ENCODE measurements at regions not wholly inside any gene's neighbourhood (a gene's known extent, or its start where the extent isn't known, plus 50 kb on each side); places are given as distances from the start of the nearest gene placed in this dataset.

DNA sequence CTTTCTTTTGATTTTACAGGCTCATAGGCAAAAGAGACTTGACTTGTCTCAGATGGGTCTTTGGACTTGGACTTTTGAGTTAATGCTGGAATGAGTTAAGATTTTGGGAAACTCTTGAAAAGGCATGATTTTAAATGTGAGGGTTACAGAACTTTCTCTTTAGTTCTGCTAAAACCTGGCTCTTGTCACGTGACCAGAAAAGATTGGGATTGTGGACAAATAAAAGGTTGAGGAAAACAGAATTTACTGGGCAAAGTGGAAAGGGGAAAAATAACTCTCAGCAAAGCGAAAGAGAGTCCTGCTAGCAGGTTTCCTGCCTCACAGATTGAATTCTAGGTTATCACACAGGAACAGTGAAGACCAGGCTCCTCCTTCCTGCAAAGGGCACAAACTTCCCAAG, 114.0 kb downstream of the SPANXN4 start:
- Histone ChIP-seq H3K14ac (replicated peaks; ENCODE audit: low read depth, low read length) (no peak overlapping the region), H3K79me1 (ENCODE audit: low read depth in 1 of 2, low read length in 2 of 2) (no peaks in the 10 kb centered on the region), H3K4me1 (ENCODE audit: control insufficient read depth, insufficient read depth, low read length) (no peaks in the 10 kb centered on the region), H2BK15ac (ENCODE audit: low read depth, low read length) (no peak overlapping the region), H4K20me1 (ENCODE audit: insufficient read depth, low read length) (no peaks in the 10 kb centered on the region), H3K36me3 (ENCODE audit: control insufficient read depth, insufficient read depth, low read length) (no peaks in the 10 kb centered on the region), H3K4me3 (ENCODE audit: insufficient read depth, low read depth, low read length) (no peak overlapping the region), H3K9me1 (ENCODE audit: insufficient read depth, low read length) (no peaks in the 10 kb centered on the region), H3K4ac (ENCODE audit: low read depth, low read length) (no peak overlapping the region), H2AK5ac (ENCODE audit: low read depth, low read length) (no peak overlapping the region), H2AK9ac (replicated peaks; ENCODE audit: low read depth, low read length, poor library complexity) (no peak overlapping the region), H2BK5ac (ENCODE audit: low read depth, low read length, poor library complexity, severe bottlenecking) (no peak overlapping the region), H3K9me3 (ENCODE audit: control insufficient read depth, insufficient read depth, low read length) (0 out of 2 replicates have a peak, but pooled peaks cover 2% of the 10 kb centered on the region), H4K91ac (ENCODE audit: insufficient read depth, low read depth, low read length) (no peak overlapping the region), H3K56ac (ENCODE audit: extremely low read depth, insufficient read depth, low read length) (no peak overlapping the region), H3K4me2 (ENCODE audit: low read depth, low read length) (no peak overlapping the region), H3K27me3 (ENCODE audit: control insufficient read depth, insufficient read depth, low read length) (no peaks in the 10 kb centered on the region), H3K23ac (ENCODE audit: low read depth, low read length) (no peak overlapping the region), H4K5ac (ENCODE audit: low read depth, low read length) (no peak overlapping the region), H4K8ac (ENCODE audit: low read depth in 2 of 2, low read length in 2 of 2) (no peak overlapping the region), H3K9ac (ENCODE audit: low read depth, low read length) (no peak overlapping the region), H3K27ac (ENCODE audit: insufficient read depth, low read length) (no peak overlapping the region), H2AFZ (replicated peaks; ENCODE audit: low read length, poor library complexity) (no peak overlapping the region), H2BK20ac (ENCODE audit: low read depth, low read length) (no peak overlapping the region), H3K18ac (ENCODE audit: low read depth, low read length) (no peak overlapping the region), H2BK120ac (ENCODE audit: low read depth, low read length) (no peak overlapping the region)
- POLR2A ChIA-PET (ENCODE audit: unreplicated experiment) = no interaction called here
- in situ Hi-C loops (cut with MboI; ENCODE audit: low sequenced_read_pairs) (no loop called here), intact Hi-C loops (cut with micrococcal nuclease) (no loop called here), dilution Hi-C loops (cut with HindIII; ENCODE audit: low sequenced_read_pairs, unreplicated experiment) (no loop called here)
- ATAC-seq (ENCODE audit: low read depth) (no peak), DNase-seq (no peak)
- CTCF ChIA-PET = no interaction called here
- no TSS peak for BruUV-seq (replicated peaks)
- no CpG with 5 or more reads among the region's 2 CpGs for WGBS, 2 experiments (ENCODE audit: extremely low coverage in 2 of 2, insufficient read length in 1 of 2)
- TF ChIP-seq MAZ (IDR thresholded peaks at IDR 0.05; ENCODE audit: borderline replicate concordance, low read depth, low read length) = no peak
- TF ChIP-seq FOS (IDR thresholded peaks at IDR 0.05; ENCODE audit: low read depth, low read length) = no peak
- TF ChIP-seq BHLHE40 (IDR thresholded peaks at IDR 0.05; ENCODE audit: low read depth, low read length) = no peak
- no peak for TF ChIP-seq RAD21 (IDR thresholded peaks at IDR 0.05; ENCODE audit: low read length)
- TF ChIP-seq POLR2A (IDR thresholded peaks at IDR 0.05; ENCODE audit: low read depth, low read length) = no peak
- no peak for TF ChIP-seq SMC3 (IDR thresholded peaks at IDR 0.05; ENCODE audit: low read depth, low read length)
- no peak for TF ChIP-seq NFE2L2 (IDR thresholded peaks at IDR 0.05; ENCODE audit: low read depth, low read length)
- TF ChIP-seq, protein P1, sequence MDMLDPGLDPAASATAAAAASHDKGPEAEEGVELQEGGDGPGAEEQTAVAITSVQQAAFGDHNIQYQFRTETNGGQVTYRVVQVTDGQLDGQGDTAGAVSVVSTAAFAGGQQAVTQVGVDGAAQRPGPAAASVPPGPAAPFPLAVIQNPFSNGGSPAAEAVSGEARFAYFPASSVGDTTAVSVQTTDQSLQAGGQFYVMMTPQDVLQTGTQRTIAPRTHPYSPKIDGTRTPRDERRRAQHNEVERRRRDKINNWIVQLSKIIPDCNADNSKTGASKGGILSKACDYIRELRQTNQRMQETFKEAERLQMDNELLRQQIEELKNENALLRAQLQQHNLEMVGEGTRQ (IDR thresholded peaks at IDR 0.05; ENCODE audit: low read depth, low read length) = no peak
- TF ChIP-seq RFX5 (IDR thresholded peaks at IDR 0.05; ENCODE audit: low read depth, low read length) = no peak
- no peak for TF ChIP-seq CEBPB (IDR thresholded peaks at IDR 0.05; ENCODE audit: low read depth, low read length)
- TF ChIP-seq MAFK (IDR thresholded peaks at IDR 0.05; ENCODE audit: low read depth, low read length) = no peak
- TF ChIP-seq CHD1 (IDR thresholded peaks at IDR 0.05; ENCODE audit: low read depth, low read length) = no peak
- TF ChIP-seq, protein P2, sequence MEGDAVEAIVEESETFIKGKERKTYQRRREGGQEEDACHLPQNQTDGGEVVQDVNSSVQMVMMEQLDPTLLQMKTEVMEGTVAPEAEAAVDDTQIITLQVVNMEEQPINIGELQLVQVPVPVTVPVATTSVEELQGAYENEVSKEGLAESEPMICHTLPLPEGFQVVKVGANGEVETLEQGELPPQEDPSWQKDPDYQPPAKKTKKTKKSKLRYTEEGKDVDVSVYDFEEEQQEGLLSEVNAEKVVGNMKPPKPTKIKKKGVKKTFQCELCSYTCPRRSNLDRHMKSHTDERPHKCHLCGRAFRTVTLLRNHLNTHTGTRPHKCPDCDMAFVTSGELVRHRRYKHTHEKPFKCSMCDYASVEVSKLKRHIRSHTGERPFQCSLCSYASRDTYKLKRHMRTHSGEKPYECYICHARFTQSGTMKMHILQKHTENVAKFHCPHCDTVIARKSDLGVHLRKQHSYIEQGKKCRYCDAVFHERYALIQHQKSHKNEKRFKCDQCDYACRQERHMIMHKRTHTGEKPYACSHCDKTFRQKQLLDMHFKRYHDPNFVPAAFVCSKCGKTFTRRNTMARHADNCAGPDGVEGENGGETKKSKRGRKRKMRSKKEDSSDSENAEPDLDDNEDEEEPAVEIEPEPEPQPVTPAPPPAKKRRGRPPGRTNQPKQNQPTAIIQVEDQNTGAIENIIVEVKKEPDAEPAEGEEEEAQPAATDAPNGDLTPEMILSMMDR (conservative IDR thresholded peaks at IDR 0.05; ENCODE audit: low read depth, low read length) = no peak

Measured in IMR-90 (cell line).